ENCODE measurements at regions not wholly inside any gene's neighbourhood (a gene's known extent, or its start where the extent isn't known, plus 50 kb on each side); places are given as distances from the start of the nearest gene placed in this dataset.
"Not testable (repeated sequence)": the region's sequence is repeated elsewhere in the genome, so short reads cannot be mapped to it uniquely, and the experiment has no call there.

- DNase-seq (ENCODE audit: low spot score), result no peak
These were observed 52.5 kb upstream of the FBXO28 start for GRCh38 chr1:224061436-224061835.

GRCh38 chr1:224059897-224060427 is 53.9 kb upstream of the FBXO28 start:
- no peak for DNase-seq (ENCODE audit: low spot score)

- no peak for DNase-seq (ENCODE audit: low spot score)
These were observed 55.6 kb upstream of the FBXO28 start for GRCh38 chr1:224058303-224058702.

GRCh38 chr1:224057461-224058199 is 56.3 kb upstream of the FBXO28 start:
- no peak for DNase-seq (ENCODE audit: low spot score)

- DNase-seq (ENCODE audit: low spot score), result no peak
These were observed 59.3 kb upstream of the FBXO28 start for GRCh38 chr1:224054611-224055010.

GRCh38 chr1:224054012-224054411 is 59.9 kb upstream of the FBXO28 start:
- no peak for DNase-seq (ENCODE audit: low spot score)

GRCh38 chr1:224053456-224053855 is 60.5 kb upstream of the FBXO28 start:
- no peak for DNase-seq (ENCODE audit: low spot score)

GRCh38 chr1:224052772-224053171 is 61.1 kb upstream of the FBXO28 start:
- no peak for DNase-seq (ENCODE audit: low spot score)

GRCh38 chr1:224051782-224052181 is 62.1 kb upstream of the FBXO28 start:
- DNase-seq (ENCODE audit: low spot score), result not testable (repeated sequence)

- no peak for DNase-seq (ENCODE audit: low spot score)
These were observed 62.9 kb upstream of the FBXO28 start for GRCh38 chr1:224051086-224051406.

GRCh38 chr1:224047538-224047937 is 66.4 kb upstream of the FBXO28 start:
- no peak for DNase-seq (ENCODE audit: low spot score)

- DNase-seq (ENCODE audit: low spot score), result no peak
These were observed 68.4 kb upstream of the FBXO28 start for GRCh38 chr1:224045556-224045955.

- no peak for DNase-seq (ENCODE audit: low spot score)
These were observed 69.5 kb upstream of the FBXO28 start for GRCh38 chr1:224044420-224044819.

- no peak for DNase-seq (ENCODE audit: low spot score)
These were observed 71.3 kb upstream of the FBXO28 start for GRCh38 chr1:224042557-224043118.

GRCh38 chr1:224041032-224041431 is 72.9 kb upstream of the FBXO28 start:
- DNase-seq (ENCODE audit: low spot score), result no peak

- DNase-seq (ENCODE audit: low spot score), result not testable (repeated sequence)
These were observed 73.5 kb upstream of the FBXO28 start for GRCh38 chr1:224040423-224040822.

- DNase-seq (ENCODE audit: low spot score), result not testable (repeated sequence)
These were observed 73.9 kb upstream of the FBXO28 start for GRCh38 chr1:224040006-224040405.

GRCh38 chr1:224038832-224039231 is 75.1 kb upstream of the FBXO28 start:
- DNase-seq (ENCODE audit: low spot score), result not testable (repeated sequence)

- DNase-seq (ENCODE audit: low spot score), result not testable (repeated sequence)
These were observed 76.5 kb upstream of the FBXO28 start for GRCh38 chr1:224037362-224037761.

- DNase-seq (ENCODE audit: low spot score), result not testable (repeated sequence)
These were observed 81.2 kb upstream of the FBXO28 start for GRCh38 chr1:224032608-224033276.

GRCh38 chr1:224031986-224032385 is 81.9 kb upstream of the FBXO28 start:
- DNase-seq (ENCODE audit: low spot score), result not testable (repeated sequence)

GRCh38 chr1:224030257-224030656 is 83.7 kb upstream of the FBXO28 start:
- DNase-seq (ENCODE audit: low spot score), result not testable (repeated sequence)

Data from hematopoietic multipotent progenitor cell treated with erythropoietin and hydrocortisone succinate and interleukin-3 and kit ligand, for 17 days (in vitro differentiated cells).